ENCODE measurements at regions not wholly inside any gene's neighbourhood (a gene's known extent, or its start where the extent isn't known, plus 50 kb on each side); places are given as distances from the start of the nearest gene placed in this dataset.

GRCh38 chr1:98181036-98181764 lies 260.4 kb upstream of the DPYD start:
- CTCF ChIA-PET: no interaction called here
- Histone ChIP-seq H3K4me3 (ENCODE audit: low read depth in 2 of 2, low read length in 1 of 2) (no peak overlapping the region), H3K9ac (no peak overlapping the region), H3K9me2 (no peaks in the 10 kb centered on the region), H4K20me1 (ENCODE audit: insufficient read depth) (no peaks in the 10 kb centered on the region), H3K36me3 (replicated peaks in 1 of 2; ENCODE audit: control insufficient read depth in 1 of 2, insufficient read depth in 2 of 2, low read length in 1 of 2) (no peaks in the 10 kb centered on the region), H3K4me2 (no peak overlapping the region), H2AFZ (ENCODE audit: low read depth) (no peak overlapping the region), H3K9me3 (no peaks in the 10 kb centered on the region), H3K27ac (ENCODE audit: low read depth in 2 of 2, low read length in 1 of 2) (no peak overlapping the region), H3K79me2 (ENCODE audit: insufficient read depth) (no peaks in the 10 kb centered on the region), H3F3A (replicated peaks; ENCODE audit: insufficient read depth) (no peaks in the 10 kb centered on the region), H3K27me3 (ENCODE audit: insufficient read depth) (no peaks in the 10 kb centered on the region), H3K4me1 (ENCODE audit: control insufficient read depth in 1 of 2, insufficient read depth in 2 of 2, low read depth in 1 of 2, low read length in 1 of 2) (no peaks in the 10 kb centered on the region; a peak in 1 of 4 replicates)
- POLR2A ChIA-PET: no interaction called here
- WGBS (ENCODE audit: low lambda C conversion rate): 97% methylated on average over 1 of the region's 1 CpG
- TF ChIP-seq MXI1 (IDR thresholded peaks at IDR 0.05; ENCODE audit: low read depth, low read length): no peak
- no peak for TF ChIP-seq TEAD4 (IDR thresholded peaks at IDR 0.05; ENCODE audit: borderline replicate concordance, insufficient read depth)
- no peak for TF ChIP-seq EP300 (IDR thresholded peaks at IDR 0.05; ENCODE audit: borderline replicate concordance in 1 of 2, low read depth in 1 of 2, low read length in 1 of 2)
- no peak for TF ChIP-seq FOXJ3 (CRISPR knock-in tag; IDR thresholded peaks at IDR 0.05)
- TF ChIP-seq, protein P1, sequence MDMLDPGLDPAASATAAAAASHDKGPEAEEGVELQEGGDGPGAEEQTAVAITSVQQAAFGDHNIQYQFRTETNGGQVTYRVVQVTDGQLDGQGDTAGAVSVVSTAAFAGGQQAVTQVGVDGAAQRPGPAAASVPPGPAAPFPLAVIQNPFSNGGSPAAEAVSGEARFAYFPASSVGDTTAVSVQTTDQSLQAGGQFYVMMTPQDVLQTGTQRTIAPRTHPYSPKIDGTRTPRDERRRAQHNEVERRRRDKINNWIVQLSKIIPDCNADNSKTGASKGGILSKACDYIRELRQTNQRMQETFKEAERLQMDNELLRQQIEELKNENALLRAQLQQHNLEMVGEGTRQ (IDR thresholded peaks at IDR 0.05; ENCODE audit: borderline replicate concordance, low read depth, low read length): no peak
- no peak for TF ChIP-seq YY1 (IDR thresholded peaks at IDR 0.05; ENCODE audit: low read depth)
- no peak for TF ChIP-seq FOXM1 (IDR thresholded peaks at IDR 0.05; ENCODE audit: low read depth)
- TF ChIP-seq RFX5 (IDR thresholded peaks at IDR 0.05; ENCODE audit: low read length): no peak
- TF ChIP-seq NFIC (IDR thresholded peaks at IDR 0.05; ENCODE audit: borderline replicate concordance): no peak
- no peak for TF ChIP-seq ELF1 (IDR thresholded peaks at IDR 0.05)
- TF ChIP-seq RCOR1 (IDR thresholded peaks at IDR 0.05; ENCODE audit: low read length): no peak
- no peak for TF ChIP-seq MEF2A (IDR thresholded peaks at IDR 0.05; ENCODE audit: borderline replicate concordance, low read depth)
- TF ChIP-seq TCF12 (IDR thresholded peaks at IDR 0.05): no peak
- TF ChIP-seq CHD2 (IDR thresholded peaks at IDR 0.05; ENCODE audit: low read length, partially characterized antibody): no peak
- no peak for TF ChIP-seq MAX (IDR thresholded peaks at IDR 0.05; ENCODE audit: low read depth)
- no peak for TF ChIP-seq CTCF (IDR thresholded peaks at IDR 0.05)
- no peak for TF ChIP-seq GATA2 (CRISPR knock-in tag; IDR thresholded peaks at IDR 0.05)
- no peak for TF ChIP-seq GABPA (IDR thresholded peaks at IDR 0.05; ENCODE audit: low read depth)
- DNase-seq: no peak
